ENCODE measurements at regions not wholly inside any gene's neighbourhood (a gene's known extent, or its start where the extent isn't known, plus 50 kb on each side); places are given as distances from the start of the nearest gene placed in this dataset.

GRCh38 chr2:188079196-188079595, 212.5 kb upstream of the GULP1 start:
- TF ChIP-seq GATA2 (IDR thresholded peaks at IDR 0.05; ENCODE audit: low read depth, low read length): no peak
- TF ChIP-seq GATA3 (IDR thresholded peaks at IDR 0.05; ENCODE audit: low read depth, low read length): no peak

All from SH-SY5Y (cell line).